AG04449 (cell line): ENCODE measurements at regions not wholly inside any gene's neighbourhood (a gene's known extent, or its start where the extent isn't known, plus 50 kb on each side); places are given as distances from the start of the nearest gene placed in this dataset.

ENCODE experiments used
- CTCF ChIA-PET: fragments of 350-600 bp; formaldehyde crosslinking; extraction: SDS; loops from one replicate; lab custom pipeline; 2021; ENCODE audit warnings: antibody characterized with exemption; lab: Yijun Ruan, JAX
- POLR2A ChIA-PET: fragments of 400-600, 350-600 bp; formaldehyde crosslinking; extraction: SDS; loops from one replicate; lab custom pipeline; 2020; ENCODE audit warnings: antibody characterized with exemption, inconsistent platforms; lab: Yijun Ruan, JAX
- DNase-seq: peaks from one replicate; pipeline ENCODE4 v3.0.0-alpha.2; 2010; ENCODE audit warnings: low read depth, low spot score
- H3K4me3 ChIP-seq: 2 replicates; pipeline ENCODE4 v1.5.1; 2011; ENCODE audit warnings: low read depth, mild to moderate bottlenecking, control low read depth, low read length
- TF ChIP-seq, protein P1 (sequence below): IDR thresholded peaks from one replicate; pipeline ENCODE4 v1.5.1; 2011; ENCODE audit warnings: mild to moderate bottlenecking, moderate library complexity, low read length, control low read depth, inconsistent platforms; ENCODE audit not compliant: insufficient read depth; ENCODE audit errors: missing control alignments

DNA sequence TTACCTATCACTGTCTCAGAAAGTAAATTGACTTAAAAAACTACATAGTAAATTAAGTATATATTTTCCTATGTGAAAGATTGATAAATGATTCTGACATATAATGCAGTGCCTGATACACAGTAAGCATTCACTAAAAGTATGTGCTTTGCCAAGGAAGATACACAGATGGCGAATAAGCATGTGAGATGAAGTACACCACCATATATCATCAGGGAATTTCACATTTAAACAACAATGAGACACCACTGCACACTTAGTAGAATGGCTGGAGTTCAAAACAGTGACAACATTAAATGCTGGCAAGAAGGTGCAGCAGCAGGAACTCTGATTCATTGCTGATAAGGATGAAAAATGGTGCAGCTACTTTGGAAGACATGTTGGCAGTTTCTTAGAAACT is 1118.8 kb downstream of the DTWD2 start:
- POLR2A ChIA-PET: no interaction called here

DNA sequence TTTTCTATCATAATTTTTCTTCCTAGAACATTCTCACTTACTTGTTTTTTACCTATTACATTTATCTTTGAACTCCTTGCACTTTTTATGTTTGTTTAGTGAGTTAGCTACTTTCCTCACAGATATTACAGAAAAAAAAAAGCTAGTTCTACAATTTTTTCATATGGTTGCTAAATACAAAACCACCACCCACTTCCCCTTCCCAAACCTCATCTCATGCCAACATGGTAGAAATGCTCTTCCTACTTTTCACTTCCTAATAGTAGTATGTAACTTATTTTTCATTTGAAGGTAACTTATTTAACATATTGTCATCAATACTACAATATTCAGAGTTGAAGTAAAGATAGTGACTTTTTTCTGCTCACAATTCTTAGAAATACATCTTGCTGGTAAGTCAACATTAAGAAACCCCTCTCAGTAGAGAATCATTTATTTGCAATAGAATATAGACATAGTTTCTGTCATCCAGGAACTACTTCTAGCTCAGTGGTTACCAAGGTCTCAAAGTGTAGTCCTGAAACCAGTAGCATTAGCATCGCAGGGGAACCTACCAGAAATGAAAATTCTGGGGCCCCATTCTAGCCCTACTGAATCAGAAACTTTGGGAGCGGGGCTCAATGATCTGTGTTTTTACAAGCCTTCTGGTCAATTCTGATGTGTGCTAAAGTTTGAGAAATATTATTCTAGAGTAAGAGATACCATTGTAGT is 1124.6 kb downstream of the DTWD2 start:
- no peak for DNase-seq
- CTCF ChIA-PET: no interaction called here
- POLR2A ChIA-PET: no interaction called here
- H3K4me3 ChIP-seq: no peak overlapping the region
- TF ChIP-seq, protein P1, sequence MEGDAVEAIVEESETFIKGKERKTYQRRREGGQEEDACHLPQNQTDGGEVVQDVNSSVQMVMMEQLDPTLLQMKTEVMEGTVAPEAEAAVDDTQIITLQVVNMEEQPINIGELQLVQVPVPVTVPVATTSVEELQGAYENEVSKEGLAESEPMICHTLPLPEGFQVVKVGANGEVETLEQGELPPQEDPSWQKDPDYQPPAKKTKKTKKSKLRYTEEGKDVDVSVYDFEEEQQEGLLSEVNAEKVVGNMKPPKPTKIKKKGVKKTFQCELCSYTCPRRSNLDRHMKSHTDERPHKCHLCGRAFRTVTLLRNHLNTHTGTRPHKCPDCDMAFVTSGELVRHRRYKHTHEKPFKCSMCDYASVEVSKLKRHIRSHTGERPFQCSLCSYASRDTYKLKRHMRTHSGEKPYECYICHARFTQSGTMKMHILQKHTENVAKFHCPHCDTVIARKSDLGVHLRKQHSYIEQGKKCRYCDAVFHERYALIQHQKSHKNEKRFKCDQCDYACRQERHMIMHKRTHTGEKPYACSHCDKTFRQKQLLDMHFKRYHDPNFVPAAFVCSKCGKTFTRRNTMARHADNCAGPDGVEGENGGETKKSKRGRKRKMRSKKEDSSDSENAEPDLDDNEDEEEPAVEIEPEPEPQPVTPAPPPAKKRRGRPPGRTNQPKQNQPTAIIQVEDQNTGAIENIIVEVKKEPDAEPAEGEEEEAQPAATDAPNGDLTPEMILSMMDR: no peak

More for the DNA sequence above, 1118.8 kb downstream of the DTWD2 start:
- no peak for DNase-seq
- TF ChIP-seq, protein P1: no peak
- H3K4me3 ChIP-seq: no peak overlapping the region
- CTCF ChIA-PET: no interaction called here

DNA sequence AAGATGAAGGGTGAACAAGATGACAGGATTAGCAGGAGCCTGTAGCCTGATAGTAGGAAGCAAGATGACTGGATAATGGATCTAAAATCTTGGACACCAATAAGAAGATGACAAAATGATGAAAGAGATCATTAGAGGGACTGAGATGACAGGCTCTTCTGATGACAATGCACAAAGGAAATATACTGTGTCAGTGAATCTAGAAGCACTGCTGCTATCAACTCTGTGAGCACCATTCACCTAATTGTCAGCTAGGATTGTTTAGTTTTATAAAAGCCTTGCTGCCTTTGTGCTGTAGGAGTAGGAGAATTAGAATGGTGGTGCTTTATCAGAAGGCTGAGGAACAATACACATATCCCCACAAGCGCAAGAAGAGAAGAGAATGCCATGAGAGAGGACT is 1127.8 kb downstream of the DTWD2 start:
- ChIA-PET CTCF (no interaction called here), POLR2A (no interaction called here)
- TF ChIP-seq, protein P1: no peak
- DNase-seq: no peak
- no peak overlapping the region for H3K4me3 ChIP-seq

DNA sequence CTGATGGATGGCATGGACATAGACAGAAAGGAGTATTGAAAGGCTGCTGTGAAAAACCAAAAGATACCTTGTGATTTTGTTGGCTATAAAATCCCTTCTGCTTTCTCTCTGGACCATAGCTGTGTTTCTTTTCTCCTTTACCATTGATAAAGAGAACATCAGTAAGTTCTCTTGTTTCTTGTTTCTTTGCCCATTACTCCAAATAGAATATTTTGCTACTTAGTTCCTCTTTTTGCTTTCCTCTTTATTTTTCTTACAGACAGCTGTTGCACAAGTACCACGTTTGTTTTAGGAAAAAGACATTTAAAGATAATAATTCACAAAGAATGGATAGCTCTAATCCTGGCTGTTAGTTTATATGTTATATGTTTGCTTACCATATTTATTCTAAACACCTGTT is 1129.2 kb downstream of the DTWD2 start:
- TF ChIP-seq, protein P1: no peak
- POLR2A ChIA-PET: no interaction called here

DNA sequence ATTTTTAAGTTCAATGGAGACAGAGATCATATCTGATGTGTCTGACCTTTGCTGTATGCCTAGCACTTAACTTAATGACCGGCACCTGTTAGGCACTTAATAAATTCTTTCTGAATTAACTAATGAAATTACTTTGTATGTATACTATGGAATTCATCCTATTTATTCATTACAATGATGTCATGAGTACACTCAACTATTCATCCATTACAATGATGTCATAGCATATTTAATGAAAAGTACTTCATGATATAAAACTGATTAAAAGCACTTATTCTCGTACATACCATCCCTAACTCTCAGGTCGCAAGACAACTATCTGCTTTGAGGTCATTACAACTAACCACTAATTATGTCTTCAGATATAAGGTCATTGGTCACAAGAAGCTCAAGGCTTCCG is 1131.6 kb downstream of the DTWD2 start:
- ChIA-PET CTCF (no interaction called here), POLR2A (no interaction called here)
- no peak overlapping the region for H3K4me3 ChIP-seq
- TF ChIP-seq, protein P1: no peak
- DNase-seq: no peak

More for the DNA sequence above, 1129.2 kb downstream of the DTWD2 start:
- H3K4me3 ChIP-seq: no peak overlapping the region
- CTCF ChIA-PET: no interaction called here
- DNase-seq: no peak

DNA sequence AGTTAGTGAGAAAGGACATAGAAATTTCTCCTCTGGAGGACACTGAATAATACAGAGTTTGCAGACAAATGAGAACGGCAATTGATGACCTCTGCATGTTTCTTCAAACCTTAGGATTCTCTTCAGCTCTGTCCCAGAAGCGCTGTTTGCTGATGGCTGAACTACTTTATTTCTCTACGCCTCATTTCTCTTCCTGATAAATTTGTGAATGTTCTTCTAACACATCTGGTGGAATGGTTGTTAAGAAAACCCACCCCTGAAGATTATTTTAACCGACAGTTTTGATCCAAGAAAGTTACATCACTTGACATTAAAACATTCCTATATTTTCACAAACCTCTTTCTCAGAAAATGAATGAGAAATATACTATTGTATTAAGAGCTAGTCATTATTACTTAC is 1150.6 kb downstream of the DTWD2 start:
- TF ChIP-seq, protein P1: no peak
- no peak for DNase-seq
- no peak overlapping the region for H3K4me3 ChIP-seq
- POLR2A ChIA-PET: no interaction called here
- CTCF ChIA-PET: no interaction called here
